NCI-H2196 (cell line): ENCODE measurements at regions not wholly inside any gene's neighbourhood (a gene's known extent, or its start where the extent isn't known, plus 50 kb on each side); places are given as distances from the start of the nearest gene placed in this dataset.
"Not testable (repeated sequence)": the region's sequence is repeated elsewhere in the genome, so short reads cannot be mapped to it uniquely, and the experiment has no call there.

Experiments
- DNase-seq: peaks from one replicate; lab custom pipeline; 2025; ENCODE audit not compliant: unreplicated experiment; lab: John Stamatoyannopoulos, UW

GRCh38 chr6:15185111-15185510 lies 60.8 kb upstream of the JARID2 start:
- DNase-seq: not testable (repeated sequence)

GRCh38 chr6:15193451-15193850 lies 52.4 kb upstream of the JARID2 start:
- DNase-seq: not testable (repeated sequence)

- DNase-seq: no peak
These were observed 51.4 kb upstream of the JARID2 start for GRCh38 chr6:15194453-15194852.
